ENCODE measurements at regions not wholly inside any gene's neighbourhood (a gene's known extent, or its start where the extent isn't known, plus 50 kb on each side); places are given as distances from the start of the nearest gene placed in this dataset.

DNA sequence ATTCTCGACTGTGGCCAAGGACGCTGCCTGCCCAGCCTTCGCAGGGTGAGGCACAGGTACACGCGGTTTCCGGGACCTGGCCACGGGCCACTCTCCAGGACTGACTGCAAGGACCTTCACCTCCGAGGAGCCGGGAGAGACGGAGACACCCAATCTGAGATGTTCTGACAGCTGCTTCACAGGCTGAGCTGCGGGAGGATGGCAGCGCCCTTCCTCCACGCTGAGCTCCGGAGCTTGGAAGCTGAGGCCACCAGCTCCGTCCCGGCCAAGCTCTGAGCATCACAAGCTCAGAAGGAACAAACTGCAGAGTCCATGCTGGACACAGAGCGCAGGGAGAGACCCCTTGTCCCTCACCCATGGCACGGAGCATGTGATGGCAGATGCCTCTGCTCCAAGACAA lies 71.1 kb upstream of the CTDP1 start:
- CTCF ChIA-PET: no interaction called here
- POLR2A ChIA-PET: no interaction called here

DNA sequence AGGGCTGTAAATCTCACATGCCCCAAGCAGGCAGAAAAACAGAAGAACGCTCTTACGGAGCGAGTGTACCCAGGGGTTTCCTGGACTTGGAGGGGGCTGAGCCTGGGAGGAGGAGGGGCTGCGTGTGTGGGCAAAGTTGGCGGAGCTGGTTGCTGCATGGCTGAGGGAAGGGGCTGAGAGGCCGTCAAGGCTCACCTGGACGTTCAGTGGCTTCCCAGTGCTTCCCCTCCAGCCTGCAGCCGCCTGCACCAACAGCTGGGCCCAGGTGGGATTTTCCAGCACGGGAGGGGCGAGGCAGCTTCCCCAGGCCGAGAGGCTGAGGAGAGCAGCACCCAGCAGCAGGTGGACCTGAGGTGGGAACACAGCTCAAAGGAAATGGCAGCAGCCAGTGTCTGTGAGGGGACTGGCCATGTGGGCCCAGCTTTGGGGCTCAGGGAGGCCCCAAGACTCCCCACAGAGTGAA lies 70.6 kb upstream of the CTDP1 start:
- POLR2A ChIA-PET: no interaction called here
- CTCF ChIA-PET: no interaction called here

DNA sequence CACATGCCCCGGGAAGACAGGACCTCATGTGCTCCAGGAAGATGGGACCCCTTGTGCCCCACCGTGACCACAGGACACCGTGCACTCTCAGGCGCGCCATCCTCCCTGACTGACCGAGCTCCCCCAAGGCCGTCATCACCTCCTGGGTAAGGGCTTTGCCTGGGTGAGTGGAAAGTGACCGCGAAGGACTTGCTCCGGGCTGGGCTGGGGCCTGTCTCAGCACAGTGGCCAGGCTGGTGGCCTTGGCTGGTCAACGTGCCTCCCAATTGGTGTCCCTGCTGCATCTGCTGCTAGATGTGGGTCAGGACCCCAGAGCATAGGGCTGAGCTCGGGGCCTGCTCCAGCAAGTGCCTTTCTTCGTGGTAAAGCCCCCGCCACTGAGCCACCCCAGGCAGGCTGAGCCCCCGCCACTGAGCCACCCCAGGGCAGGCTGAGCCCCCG lies 69.7 kb upstream of the CTDP1 start:
- POLR2A ChIA-PET: no interaction called here

DNA sequence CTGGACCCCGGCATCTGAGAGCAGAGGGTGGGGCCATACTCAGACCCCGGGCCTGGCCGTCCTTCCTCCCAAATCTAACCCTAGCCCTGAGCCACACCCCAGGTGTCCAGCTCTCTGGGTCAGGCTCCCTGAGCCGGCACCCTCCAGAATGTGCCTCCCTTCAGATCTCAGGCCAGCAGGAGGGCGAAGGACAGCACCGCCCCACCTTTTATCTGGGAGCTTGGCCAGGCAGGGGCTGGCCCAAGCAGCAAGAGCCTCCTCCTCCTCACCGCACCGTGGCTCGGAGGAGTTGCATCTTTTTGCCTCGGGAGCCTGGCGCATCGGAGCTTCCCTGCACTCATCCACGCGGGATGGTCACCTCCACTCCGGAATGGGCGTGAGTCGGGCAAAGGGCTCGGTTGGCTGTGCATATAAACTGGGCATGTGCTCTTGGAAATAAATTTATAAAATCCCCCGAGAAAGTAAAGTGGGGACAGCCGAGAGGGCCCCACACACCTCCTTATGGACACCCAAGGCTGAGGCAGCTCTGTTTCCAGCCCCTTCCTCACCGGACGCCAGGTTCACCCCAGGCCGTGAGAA lies 69.1 kb upstream of the CTDP1 start:
- CTCF ChIA-PET: interaction anchor here (1.3 kb wide), 1 partner anchor 10 kb away, joined by 3 read pairs; no protein-coding TSS in a partner anchor
- POLR2A ChIA-PET: no interaction called here

More for the DNA sequence above, 69.7 kb upstream of the CTDP1 start:
- CTCF ChIA-PET: interaction anchor here (1.3 kb wide), 1 partner anchor 10 kb away, joined by 3 read pairs; no protein-coding TSS in a partner anchor

DNA sequence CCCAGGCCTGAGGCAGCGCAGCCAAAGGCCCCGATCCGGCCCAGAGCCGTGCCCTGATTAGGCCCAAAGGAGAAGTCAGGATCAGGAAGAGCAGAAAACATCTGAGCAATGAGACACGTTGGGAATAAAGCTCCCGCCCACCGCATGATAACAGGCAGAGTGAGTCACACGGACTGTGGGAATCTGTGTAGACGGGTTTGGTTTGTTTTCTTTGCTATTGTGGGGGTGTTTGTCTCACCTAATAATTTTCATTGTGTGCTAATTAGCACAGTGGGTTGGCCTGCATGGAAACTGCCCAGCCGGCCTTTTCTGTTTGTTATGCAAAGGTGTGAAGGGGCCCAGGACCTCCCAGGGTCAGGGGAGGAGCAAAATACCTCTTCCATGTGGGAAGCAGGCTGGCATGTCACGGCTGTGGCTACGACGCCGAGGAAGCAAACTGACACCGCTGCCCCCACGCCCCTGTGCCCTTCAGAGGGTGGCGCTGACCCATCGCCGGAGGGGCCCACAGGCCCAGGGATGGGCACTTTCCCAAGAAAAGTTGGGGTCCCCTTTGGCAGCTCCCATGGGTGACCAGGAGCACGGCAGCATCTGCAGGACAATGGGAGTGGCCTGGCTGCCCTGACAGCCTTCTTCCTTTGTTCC lies 68.4 kb upstream of the CTDP1 start:
- ChIA-PET CTCF (no interaction called here), POLR2A (no interaction called here)

DNA sequence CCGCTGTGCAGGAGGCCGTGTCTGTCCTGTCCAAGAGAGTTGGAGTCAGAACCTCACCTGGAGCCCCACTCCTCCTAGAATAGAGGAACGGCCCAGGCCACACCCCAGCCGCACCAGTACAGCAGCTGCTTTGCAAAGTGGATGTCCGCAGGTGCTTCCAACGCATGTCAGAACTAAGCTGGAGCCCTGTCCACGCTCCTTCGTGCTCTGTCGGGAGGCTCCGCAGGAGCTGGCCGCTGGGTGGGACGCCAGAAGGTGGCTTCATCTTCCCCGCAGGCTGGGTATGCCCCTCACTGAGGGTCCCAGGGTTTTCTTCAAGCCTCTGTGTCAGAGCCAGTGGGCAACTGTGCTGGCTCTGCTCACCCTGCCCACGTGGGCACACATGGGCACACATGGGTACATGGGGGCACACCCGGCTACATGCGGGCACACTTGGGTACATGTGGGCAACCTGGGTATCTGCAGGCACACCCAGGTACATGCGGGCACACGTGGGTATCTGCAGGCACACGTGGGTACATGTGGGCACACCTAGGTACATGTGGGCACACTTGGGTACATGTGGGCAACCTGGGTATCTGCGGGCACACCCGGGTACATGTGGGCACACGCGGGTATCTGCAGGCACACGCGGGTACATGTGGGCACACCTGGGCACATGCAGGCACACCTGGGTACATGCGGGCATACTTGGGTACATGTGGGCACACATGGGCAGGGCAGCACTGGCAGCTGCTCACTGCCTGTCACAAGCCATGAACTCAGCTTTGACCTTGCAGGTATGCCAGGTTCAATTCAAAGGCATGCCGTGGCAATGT lies 67.1 kb upstream of the CTDP1 start:
- POLR2A ChIA-PET: no interaction called here
- CTCF ChIA-PET: no interaction called here

DNA sequence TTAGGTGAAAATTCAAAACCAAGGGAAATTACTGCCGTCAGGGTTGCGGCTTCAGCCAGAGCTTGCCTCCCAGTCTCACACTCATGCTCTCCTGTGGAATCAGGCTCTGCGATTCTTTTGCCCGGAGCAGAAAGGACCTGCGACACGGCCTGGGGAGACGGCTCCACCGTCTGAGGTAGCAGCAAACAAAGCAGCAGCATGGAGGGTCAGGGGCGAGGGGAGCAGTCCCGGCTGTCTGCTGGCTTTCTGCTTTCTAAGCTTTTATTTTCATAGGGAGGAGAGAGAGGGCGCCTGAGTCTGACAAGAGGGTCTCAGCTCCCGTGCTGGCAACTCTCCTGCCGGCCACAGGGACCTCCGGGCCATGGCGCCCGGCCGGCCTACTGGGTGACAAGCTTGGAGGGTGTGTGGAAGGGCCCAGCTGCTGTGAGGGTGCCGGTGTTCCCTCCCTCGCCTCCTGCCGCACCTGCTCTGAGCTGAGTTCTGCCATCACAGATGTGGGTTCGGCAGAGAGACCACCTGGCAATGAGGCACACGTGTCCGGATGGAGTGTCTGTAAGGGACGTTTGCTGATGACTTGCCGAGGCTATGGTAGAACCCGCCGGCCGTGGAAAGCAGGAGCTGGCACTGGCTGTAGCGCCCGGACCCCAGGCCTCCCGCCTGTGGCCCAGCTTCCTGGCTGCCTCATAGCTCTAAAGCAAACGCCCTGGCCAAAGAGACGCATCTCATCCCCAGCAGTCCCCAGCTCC lies 66.2 kb upstream of the CTDP1 start:
- ChIA-PET POLR2A (no interaction called here), CTCF (no interaction called here)

DNA sequence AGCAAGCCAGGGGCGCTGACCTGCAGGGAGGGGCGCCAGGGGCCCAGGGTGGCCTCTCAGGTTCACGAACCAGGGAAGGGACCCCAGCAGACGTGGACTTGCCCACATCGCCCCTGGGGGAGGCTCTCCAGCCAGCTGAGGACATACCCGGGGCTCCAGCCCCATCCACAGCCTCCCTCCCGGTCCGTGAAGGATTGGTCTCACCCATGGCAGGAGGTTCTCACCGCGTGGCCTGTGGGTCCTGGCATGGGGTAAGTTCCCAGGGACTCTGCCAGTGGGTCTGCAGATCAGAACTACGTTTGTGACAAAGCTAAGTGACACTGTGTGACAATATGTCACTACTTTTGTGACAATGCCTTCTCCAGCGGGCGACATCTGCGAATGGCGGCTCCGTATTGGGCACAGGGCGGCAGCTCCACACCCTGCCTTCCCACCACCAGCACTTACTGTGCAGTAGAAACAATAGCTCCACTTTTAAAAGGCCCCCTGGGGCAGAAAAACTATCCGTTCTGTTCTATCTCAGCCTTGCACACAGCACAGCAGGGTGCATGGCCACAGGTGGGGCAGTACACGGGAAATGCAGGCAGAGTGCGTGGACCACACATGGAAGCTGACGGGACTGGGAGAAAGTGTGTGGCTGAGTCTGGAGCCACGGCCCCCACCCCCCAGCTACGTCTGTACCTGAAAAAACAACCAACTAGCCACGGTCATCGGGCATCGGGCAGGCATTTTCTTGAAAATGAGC lies 65.2 kb upstream of the CTDP1 start:
- ChIA-PET CTCF (no interaction called here), POLR2A (no interaction called here)

DNA sequence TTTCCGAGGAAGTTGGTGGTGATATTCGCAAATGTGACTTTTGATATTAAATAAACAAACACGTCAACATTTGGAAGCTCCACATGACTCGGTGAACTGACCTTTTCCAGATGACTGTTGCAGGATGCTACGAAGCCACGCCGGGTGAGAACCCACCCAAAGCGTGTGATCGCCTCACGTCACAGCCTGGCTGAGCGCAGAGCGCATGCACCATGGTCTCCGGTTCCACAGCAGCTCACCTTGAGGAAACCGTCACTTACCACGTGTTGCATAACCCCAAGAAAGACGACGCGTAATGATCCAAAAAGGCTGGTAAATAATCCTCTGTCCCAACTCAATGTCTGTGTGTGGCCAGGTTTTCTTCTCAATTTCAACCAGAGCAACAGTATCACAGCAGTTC lies 64.5 kb upstream of the CTDP1 start:
- ChIA-PET CTCF (no interaction called here), POLR2A (no interaction called here)

DNA sequence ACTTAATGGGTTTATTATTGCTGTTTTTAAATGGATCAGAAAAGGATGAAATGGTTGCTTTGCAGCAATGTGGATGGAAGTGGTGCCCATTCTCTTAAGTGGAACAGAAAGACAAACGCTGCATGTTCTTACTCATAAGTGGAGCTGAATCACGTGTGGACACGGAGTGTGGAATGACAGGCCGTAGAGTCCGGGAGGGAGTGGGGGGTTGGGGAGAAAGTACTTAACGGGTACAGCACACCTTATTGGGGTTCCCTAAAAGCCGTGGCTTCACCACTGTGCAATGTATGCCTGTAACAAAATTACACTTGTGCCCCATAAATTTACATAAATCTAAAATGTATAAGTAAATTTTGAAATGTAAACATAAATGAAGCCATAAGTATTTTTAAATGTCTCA lies 64.0 kb upstream of the CTDP1 start:
- ChIA-PET CTCF (no interaction called here), POLR2A (no interaction called here)

DNA sequence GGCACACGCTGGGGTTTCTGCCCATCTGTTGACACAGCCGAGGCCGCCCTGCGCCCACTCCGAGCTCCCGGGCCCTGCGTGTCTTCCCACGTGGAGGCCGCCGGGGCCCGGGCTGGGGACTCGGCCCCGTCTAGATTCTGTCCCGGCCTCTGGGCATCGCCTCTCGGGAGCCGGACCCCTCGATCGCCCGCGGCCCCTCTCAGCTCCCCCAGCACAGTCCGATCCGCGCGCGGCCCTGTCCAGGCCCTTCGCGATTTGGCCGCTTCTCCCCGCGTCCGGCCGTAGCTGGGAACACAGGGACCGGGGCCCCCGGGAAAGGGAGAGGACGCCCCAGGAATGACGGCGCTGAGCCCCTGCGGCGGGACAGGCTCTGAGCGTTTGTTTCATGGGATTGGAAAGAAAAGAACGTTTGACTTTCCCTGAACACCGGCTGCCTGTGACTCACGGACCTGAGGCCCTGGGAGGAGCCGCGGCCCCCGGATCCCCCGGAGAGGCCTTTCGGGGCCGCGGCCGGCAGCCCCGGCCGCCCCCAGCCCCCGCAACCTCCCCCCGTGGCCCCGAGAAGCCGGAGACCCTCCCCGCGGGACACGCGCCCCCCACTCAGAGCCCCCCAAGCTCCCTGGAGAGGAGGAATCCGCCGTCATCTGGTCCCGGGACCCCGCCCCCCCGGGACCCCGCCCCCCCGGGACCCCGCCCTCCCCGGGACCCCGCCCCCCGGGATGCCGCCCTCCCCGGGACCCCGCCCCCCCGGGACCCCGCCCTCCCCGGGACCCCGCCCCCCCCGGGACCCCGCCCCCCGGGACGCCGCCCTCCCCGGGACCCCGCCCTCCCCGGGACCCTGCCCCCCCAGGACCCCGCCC lies 62.7 kb upstream of the CTDP1 start:
- CTCF ChIA-PET: no interaction called here

DNA sequence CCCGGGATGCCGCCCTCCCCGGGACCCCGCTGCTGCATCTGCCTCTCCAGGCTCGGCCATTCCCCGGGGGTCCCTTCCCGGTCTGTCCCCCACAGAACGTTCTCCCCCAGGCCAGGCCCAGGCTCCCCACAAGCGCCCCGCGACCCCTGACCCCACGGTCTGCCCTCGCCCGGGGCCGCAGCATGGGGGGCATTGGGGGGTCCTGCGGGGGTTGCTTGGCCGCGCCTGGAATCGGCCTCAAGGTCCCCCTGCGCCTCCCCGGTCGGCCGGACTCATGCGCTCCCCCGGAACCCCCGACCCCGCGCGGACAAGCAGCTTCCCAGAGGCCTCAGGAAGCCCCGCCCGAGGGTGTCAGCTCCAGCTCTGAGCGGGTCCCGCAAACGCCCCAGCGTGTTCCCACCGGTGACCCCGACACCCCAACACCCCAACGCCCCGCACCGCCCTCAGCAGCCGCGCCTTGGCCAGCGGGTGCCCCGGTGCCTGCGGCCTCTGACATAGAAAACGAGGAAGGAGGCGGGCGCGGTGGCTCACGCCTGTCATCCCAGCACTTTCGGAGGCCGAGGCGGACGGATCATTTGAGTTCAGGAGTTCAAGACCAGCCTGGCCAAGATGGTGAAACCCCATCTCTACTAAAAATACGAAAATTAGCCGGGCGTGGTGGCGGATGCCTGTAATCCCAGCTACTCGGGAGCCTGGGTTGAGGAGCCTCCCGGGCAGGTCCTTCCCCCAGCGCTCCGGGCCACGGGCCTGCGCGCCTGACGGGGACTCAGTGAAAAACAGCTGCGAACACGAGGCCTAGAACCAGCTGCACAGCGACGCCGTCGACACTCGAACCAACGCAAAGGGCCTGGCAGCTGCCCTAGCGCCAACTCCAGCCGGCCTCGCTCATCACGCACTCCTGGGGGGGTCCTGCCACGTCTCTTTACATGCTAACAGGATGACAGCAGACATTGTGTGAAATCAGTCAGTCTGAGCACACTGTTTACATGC lies 61.8 kb upstream of the CTDP1 start:
- ChIA-PET CTCF (no interaction called here), POLR2A (no interaction called here)

More for the DNA sequence above, 62.7 kb upstream of the CTDP1 start:
- POLR2A ChIA-PET: no interaction called here

DNA sequence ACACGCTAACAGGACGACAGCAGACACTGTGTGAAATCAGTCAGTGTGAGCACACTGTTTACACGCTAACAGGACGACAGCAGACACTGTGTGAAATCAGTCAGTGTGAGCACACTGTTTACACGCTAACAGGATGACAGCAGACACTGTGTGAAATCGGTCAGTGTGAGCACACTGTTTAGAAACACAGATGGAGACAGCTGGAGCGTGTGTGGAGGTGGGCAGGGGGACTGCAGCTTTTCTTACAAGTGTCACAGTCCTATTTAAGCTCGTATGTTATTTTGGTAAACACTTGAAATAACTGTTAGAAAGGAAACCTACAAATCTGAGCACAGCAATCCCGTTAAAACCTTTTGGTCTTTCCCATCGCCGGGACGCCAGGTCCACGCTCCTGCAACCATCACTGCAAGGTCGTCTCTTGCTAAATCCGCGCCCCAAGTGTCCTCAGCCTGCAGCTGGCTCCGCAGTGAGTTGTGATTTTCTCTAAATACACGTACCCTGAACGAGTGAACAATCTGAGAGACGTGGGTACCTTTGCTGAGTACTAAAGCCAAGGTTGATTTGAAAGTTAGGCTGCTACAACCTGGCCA lies 58.9 kb upstream of the CTDP1 start:
- POLR2A ChIA-PET: no interaction called here
- CTCF ChIA-PET: no interaction called here

DNA sequence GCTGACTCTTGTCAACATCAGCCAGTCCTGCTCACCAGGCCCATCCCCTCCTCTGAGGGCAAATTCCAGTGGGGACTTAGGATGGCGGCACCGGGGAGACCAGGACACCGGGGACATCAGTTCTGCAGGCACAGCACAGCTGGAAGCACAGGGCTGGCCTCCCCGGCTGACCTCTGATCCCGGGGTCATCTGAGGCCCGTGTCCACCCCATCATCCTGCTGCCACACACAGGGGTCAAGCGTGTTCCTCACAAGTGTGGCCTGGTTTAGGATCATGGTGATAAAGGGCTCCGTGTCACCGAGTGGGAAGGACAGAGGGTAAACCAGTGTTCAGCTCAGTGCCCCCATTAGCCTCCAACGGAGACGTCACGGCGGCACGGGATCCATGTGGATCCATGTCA lies 58.1 kb upstream of the CTDP1 start:
- ChIA-PET CTCF (no interaction called here), POLR2A (no interaction called here)

DNA sequence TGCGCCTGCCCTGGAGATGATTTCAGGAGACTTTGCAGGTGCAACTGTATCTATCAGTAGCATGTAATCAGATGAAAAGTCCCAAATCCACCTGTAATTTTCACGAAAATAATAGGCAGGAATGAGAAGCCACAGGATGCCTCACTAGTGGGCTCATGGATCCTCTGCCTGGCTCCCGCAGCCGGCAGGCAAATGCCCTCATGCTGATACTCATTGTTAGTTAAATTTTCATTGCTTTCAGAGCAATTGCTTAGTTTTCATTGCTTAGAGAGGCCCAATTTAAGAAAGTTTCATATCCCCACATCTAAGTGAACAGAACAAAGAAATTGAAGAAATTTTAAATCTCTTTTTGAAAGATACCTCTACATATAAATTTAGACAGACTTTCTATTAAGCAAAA lies 57.6 kb upstream of the CTDP1 start:
- CTCF ChIA-PET: no interaction called here

DNA sequence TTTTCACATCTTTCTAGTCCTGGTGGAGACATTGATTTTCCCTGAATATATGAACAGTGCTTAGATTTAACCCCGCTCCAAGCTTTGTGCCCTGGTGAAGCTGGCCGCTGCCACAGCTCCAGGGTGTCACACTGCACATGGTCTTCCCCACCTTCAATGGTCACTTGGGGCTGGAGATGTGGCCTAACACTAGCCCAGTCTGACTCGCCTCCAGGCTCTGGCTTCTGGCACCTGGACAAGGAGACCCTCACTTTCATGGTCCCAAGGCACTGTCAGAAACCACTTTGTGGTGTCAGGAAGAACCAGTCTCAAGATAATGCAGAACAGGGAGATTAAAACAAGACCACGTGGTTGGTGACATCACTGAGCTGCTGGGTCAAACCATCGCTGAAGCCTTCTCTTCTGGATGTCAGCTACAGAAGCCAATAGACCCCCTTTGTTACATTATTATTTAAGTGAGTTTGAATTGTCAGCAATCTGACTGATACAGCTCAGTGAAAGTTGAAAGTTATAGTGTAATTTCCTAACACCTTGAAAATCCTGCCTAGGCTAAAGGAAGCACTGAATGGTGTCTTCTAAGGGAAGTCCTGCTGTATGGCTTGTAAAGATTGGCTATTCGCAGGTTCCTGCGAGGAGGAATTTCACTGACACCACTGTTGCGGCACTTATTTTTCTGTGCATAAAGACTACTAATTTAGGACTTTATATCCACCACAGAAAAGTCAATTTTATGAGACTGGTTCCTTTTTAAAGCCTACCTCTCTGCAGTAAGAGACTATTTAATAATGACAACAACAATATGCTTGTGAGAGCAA lies 55.0 kb upstream of the CTDP1 start:
- POLR2A ChIA-PET: no interaction called here
- CTCF ChIA-PET: interaction anchor here (1.0 kb wide), 1 partner anchor 95 kb away, joined by 3 read pairs; no protein-coding TSS in a partner anchor

More for the DNA sequence above, 57.6 kb upstream of the CTDP1 start:
- POLR2A ChIA-PET: no interaction called here
